ENCODE measurements at regions not wholly inside any gene's neighbourhood (a gene's known extent, or its start where the extent isn't known, plus 50 kb on each side); places are given as distances from the start of the nearest gene placed in this dataset.

DNA sequence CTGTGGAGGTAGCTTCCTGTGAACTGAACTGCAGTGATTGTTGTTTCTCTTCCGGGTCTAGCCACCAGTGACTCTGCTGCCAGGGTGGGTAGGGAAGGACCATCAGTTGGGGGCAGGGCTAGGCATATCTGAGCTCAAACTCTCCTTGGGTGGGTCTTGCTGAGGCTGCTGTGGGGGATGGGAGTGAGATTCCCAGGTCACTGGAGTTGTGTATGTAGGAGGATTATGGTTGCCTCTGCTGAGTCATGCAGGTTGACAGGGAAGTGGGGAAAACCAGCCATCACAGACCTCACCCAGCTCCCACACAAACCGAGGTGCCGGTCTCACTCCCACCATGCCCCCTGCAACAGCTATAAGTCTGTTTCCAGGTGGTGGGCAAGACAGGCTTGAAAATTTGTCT lies 1937.8 kb downstream of the PCDH7 start:
- DNase-seq (ENCODE audit: extremely low read depth, low read depth): no peak
- TF ChIP-seq CTCF (IDR thresholded peaks at IDR 0.05; ENCODE audit: low read depth, low read length): no peak

- no peak for TF ChIP-seq CTCF (IDR thresholded peaks at IDR 0.05; ENCODE audit: low read depth, low read length)
- DNase-seq (ENCODE audit: extremely low read depth, low read depth): no peak
Measured at GRCh38 chr4:32661229-32661628, 1941.1 kb downstream of the PCDH7 start.

- DNase-seq (ENCODE audit: extremely low read depth, low read depth): no peak
- TF ChIP-seq CTCF (IDR thresholded peaks at IDR 0.05; ENCODE audit: low read depth, low read length): no peak
Measured at GRCh38 chr4:32662803-32663202, 1942.6 kb downstream of the PCDH7 start.

GRCh38 chr4:32672359-32672758 lies 1952.2 kb downstream of the PCDH7 start:
- no peak for DNase-seq (ENCODE audit: extremely low read depth, low read depth)
- TF ChIP-seq CTCF (IDR thresholded peaks at IDR 0.05; ENCODE audit: low read depth, low read length): no peak

DNA sequence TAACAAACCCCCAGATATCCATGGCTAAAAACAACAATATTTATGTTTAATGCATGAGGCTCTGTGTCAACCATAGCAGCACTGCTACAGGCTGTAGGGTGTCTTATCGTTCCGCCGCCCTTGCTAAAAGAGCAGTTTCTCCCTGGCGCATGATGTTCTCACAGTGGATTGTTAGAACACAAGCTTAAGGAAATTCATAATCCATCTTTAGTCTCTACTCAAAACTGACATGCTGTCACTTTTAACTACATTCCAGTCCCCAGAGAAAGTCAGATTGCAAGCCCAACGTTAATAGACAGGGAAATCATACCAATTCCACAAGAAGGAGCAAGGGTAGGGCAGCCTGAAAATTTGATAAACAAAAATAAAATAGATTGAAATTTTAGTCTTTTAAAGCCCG lies 1960.8 kb downstream of the PCDH7 start:
- no peak for DNase-seq (ENCODE audit: extremely low read depth, low read depth)
- no peak for TF ChIP-seq CTCF (IDR thresholded peaks at IDR 0.05; ENCODE audit: low read depth, low read length)

DNA sequence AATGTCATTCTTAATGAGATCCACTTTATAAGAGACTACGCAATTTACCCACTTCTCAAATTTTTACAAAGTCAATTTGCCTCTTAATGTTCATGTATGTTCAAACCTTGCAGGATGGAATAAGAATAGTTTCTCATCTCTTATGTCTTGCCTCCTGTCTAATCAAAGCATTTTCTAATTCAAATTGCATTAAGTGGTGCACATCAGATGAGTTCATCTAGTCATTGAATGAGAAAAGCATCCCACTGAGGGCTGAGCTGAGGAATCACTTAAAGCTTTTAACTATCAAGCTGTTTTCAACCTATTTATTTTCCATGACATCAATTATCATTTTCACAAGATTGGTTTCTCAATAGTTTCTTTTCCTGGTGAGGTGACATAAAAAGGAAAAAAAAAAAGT lies 1964.0 kb downstream of the PCDH7 start:
- no peak for DNase-seq (ENCODE audit: extremely low read depth, low read depth)
- TF ChIP-seq CTCF (IDR thresholded peaks at IDR 0.05; ENCODE audit: low read depth, low read length): no peak

- no peak for DNase-seq (ENCODE audit: extremely low read depth, low read depth)
- TF ChIP-seq CTCF (IDR thresholded peaks at IDR 0.05; ENCODE audit: low read depth, low read length): no peak
Measured at GRCh38 chr4:32686123-32686522, 1966.0 kb downstream of the PCDH7 start.
